ENCODE measurements at regions not wholly inside any gene's neighbourhood (a gene's known extent, or its start where the extent isn't known, plus 50 kb on each side); places are given as distances from the start of the nearest gene placed in this dataset.

- TF ChIP-seq EZH2phosphoT487 (IDR thresholded peaks at IDR 0.05; ENCODE audit: low read depth, severe bottlenecking, unreplicated experiment) (no peak), CTCF (IDR thresholded peaks at IDR 0.05; ENCODE audit: poor library complexity) (no peak)
These were observed 1422.6 kb upstream of the CDH8 start for GRCh38 chr16:63458846-63459245.
